Trophoblast cell (in vitro differentiated cells and primary cell): ENCODE measurements at regions not wholly inside any gene's neighbourhood (a gene's known extent, or its start where the extent isn't known, plus 50 kb on each side); places are given as distances from the start of the nearest gene placed in this dataset.

Experiments
- DNase-seq, 2 donors: peaks; one replicate each; pipeline ENCODE4 v3.0.0-alpha.2; 2016
- H2AFZ ChIP-seq: 2 replicates; pipeline ENCODE4 v1.6.1; 2013; ENCODE audit warnings: low read length, moderate library complexity, mild to moderate bottlenecking; ENCODE audit not compliant: insufficient read depth, poor library complexity
- H2AK5ac ChIP-seq: 2 replicates; pipeline ENCODE4 v1.6.1; 2013; ENCODE audit warnings: mild to moderate bottlenecking, low read length
- H2BK120ac ChIP-seq: 2 replicates; pipeline ENCODE4 v1.6.1; 2013; ENCODE audit warnings: low read length, mild to moderate bottlenecking, moderate library complexity; ENCODE audit not compliant: insufficient read depth, poor library complexity
- H2BK12ac ChIP-seq: 2 replicates; pipeline ENCODE4 v1.6.1; 2013; ENCODE audit warnings: mild to moderate bottlenecking, low read length, moderate library complexity
- H2BK5ac ChIP-seq: 2 replicates; pipeline ENCODE4 v1.6.1; 2013; ENCODE audit warnings: low read length, low read depth, moderate library complexity, mild to moderate bottlenecking; ENCODE audit not compliant: poor library complexity
- H3K14ac ChIP-seq: 2 replicates; pipeline ENCODE4 v1.6.1; 2013; ENCODE audit warnings: mild to moderate bottlenecking, low read length
- H3K18ac ChIP-seq: 2 replicates; pipeline ENCODE4 v1.6.1; 2013; ENCODE audit warnings: mild to moderate bottlenecking, low read length
- H3K23ac ChIP-seq: 2 replicates; pipeline ENCODE4 v1.6.1; 2013; ENCODE audit warnings: low read length
- H3K27ac ChIP-seq: 2 replicates; pipeline ENCODE4 v1.5.1; 2013; ENCODE audit warnings: low read depth, mild to moderate bottlenecking, inconsistent platforms, low read length, moderate library complexity
- H3K27me3 ChIP-seq: 2 replicates; pipeline ENCODE4 v1.6.1; 2013; ENCODE audit warnings: inconsistent platforms, mild to moderate bottlenecking, low read length, moderate library complexity; ENCODE audit not compliant: insufficient read depth
- H3K36me3 ChIP-seq, 2 experiments: 1 replicate in 1 of 2; 2 replicates in 1 of 2; pipeline ENCODE4 v1.6.1; 2013; ENCODE audit warnings: low read length in 2 of 2, mild to moderate bottlenecking in 2 of 2, moderate library complexity in 1 of 2; ENCODE audit not compliant: insufficient read depth in 2 of 2, control insufficient read depth in 1 of 2
- H3K4ac ChIP-seq: 2 replicates; pipeline ENCODE4 v1.6.1; 2013; ENCODE audit warnings: low read depth, mild to moderate bottlenecking, low read length, moderate library complexity
- H3K4me1 ChIP-seq, 2 experiments: 1 replicate in 1 of 2; 2 replicates in 1 of 2; pipeline ENCODE4 v1.6.1; 2013; ENCODE audit warnings: low read length in 2 of 2, mild to moderate bottlenecking in 2 of 2, moderate library complexity in 1 of 2; ENCODE audit not compliant: insufficient read depth in 2 of 2, control insufficient read depth in 1 of 2
- H3K4me2 ChIP-seq: 2 replicates; pipeline ENCODE4 v1.6.1; 2013; ENCODE audit warnings: inconsistent platforms, mild to moderate bottlenecking, low read length, moderate library complexity
- H3K4me3 ChIP-seq: 2 replicates; pipeline ENCODE4 v1.5.1; 2013; ENCODE audit warnings: mild to moderate bottlenecking, low read depth, low read length, inconsistent platforms
- H3K79me1 ChIP-seq: one replicate; pipeline ENCODE4 v1.6.1; 2013; ENCODE audit warnings: low read length
- H3K79me2 ChIP-seq: 2 replicates; pipeline ENCODE4 v1.6.1; 2013; ENCODE audit warnings: low read length, mild to moderate bottlenecking; ENCODE audit not compliant: control insufficient read depth, insufficient read depth, poor library complexity
- H3K9ac ChIP-seq: 2 replicates; pipeline ENCODE4 v1.6.1; 2013; ENCODE audit warnings: mild to moderate bottlenecking, low read length
- H3K9me3 ChIP-seq: 2 replicates; pipeline ENCODE4 v1.6.1; 2013; ENCODE audit warnings: low read depth, mild to moderate bottlenecking, control low read depth, inconsistent platforms, low read length; ENCODE audit not compliant: insufficient read depth
- H4K12ac ChIP-seq: 2 replicates; pipeline ENCODE4 v1.6.1; 2013; ENCODE audit warnings: low read depth, mild to moderate bottlenecking, low read length, moderate library complexity
- H4K8ac ChIP-seq: 2 replicates; pipeline ENCODE4 v1.6.1; 2013; ENCODE audit warnings: low read depth, mild to moderate bottlenecking, low read length, moderate library complexity
- H4K91ac ChIP-seq: one replicate; pipeline ENCODE4 v1.6.1; 2013; ENCODE audit warnings: low read depth, mild to moderate bottlenecking, low read length, moderate library complexity
- WGBS: extraction: QIAGEN DNeasy Blood & Tissue Kit; methylation state at CpG from one replicate; pipeline ENCODE4 v1.1.7; 2013; ENCODE audit warnings: missing lambda C conversion rate; ENCODE audit not compliant: insufficient read length, insufficient coverage; ENCODE audit errors: extremely low coverage; 5-methylcytosine and 5-hydroxymethylcytosine counted together

DNA sequence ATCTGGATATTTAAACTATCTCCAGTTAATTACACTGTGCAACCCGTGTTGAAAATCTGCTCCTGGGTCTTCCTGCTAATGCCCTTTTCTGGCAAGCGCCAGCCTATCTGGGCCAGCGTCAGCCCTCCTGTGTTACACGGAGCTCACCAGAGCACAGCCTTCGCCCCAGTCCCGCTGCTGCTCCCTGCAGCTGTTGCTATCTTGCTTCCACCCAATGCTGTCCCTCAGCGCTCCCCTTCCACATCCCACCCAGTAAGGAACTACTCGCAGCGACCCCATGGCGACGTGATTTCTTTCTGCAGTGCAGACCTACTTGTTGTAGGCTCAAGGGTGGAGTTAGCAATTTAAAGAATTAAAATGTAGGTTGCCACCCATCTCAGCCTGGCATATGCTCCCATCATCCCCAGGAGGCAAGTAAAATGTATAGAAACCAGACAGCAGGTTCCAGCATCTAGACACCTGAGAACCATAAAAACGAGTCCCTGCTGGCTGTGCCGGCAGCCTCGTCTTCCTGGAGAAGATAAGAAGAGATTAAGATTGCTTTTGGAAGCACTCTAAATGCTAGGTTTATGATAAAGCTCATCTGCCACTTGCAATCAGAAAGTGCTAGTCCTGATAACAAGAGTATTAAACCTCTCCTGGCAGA is 254.3 kb upstream of the FOXQ1 start:
- Histone ChIP-seq H3K9ac (no peak overlapping the region), H4K8ac (no peak overlapping the region), H3K27me3 (no peaks in the 10 kb centered on the region), H4K91ac (no peak overlapping the region), H3K23ac (no peak overlapping the region), H3K9me3 (peaks cover 2% of the 10 kb centered on the region), H3K14ac (no peak overlapping the region), H2AFZ (no peak overlapping the region), H3K4me1 (no peaks in the 10 kb centered on the region), H3K4me3 (no peak overlapping the region), H3K18ac (no peak overlapping the region), H2BK120ac (no peak overlapping the region), H3K27ac (no peak overlapping the region), H4K12ac (no peak overlapping the region), H3K36me3 (no peaks in the 10 kb centered on the region), H3K79me2 (no peaks in the 10 kb centered on the region), H2BK5ac (no peak overlapping the region), H2AK5ac (no peak overlapping the region), H3K4ac (no peak overlapping the region), H3K79me1 (no peaks in the 10 kb centered on the region), H3K4me2 (no peak overlapping the region), H2BK12ac (no peak overlapping the region)
- WGBS = no CpG with 5 or more reads among the region's 14 CpGs
- no peak for DNase-seq

DNA sequence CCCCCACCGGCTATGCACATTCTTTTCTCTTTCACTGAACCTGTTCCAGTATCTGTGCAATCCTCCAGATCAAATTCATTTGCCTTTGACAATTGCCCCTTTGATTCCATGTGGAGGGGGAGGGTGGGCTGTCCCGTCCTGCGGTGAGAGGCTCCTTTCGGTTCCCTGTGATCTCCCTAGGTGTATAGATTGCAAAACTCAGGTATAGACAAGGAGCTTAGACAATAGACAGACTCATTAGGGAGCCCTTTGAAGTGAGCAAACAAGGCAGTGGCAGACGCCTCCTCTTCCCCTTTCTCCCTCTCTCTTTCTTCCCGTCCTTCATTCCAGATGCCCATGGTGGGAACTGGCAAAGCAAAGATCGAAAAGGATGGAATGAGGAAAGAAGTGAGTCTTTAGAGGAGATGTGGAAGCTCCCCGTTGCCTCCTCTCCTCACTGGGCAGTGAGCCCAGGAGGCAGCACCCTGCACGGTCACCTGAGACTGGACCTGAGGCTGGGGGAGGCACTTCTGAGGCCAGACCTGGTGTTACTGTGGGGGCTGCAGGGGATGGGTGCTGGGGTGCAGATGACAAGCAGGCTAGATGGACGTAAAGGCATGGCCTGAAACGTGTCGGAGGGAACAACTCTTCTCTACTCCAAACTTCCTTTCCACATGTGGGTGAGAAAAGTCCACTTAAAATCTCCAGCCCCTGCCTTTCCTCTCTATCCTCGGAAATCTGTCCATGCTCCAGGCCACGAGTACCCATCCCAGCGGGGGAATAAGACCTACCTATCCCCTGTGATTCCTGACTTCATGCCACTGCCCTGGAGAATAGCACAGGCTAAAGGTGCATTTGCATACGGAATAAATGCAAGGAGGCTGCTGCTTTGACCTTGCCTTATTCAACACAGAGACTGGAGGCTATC is 256.6 kb upstream of the FOXQ1 start:
- H3K14ac ChIP-seq = no peak overlapping the region
- H3K18ac ChIP-seq = no peak overlapping the region
- no peaks in the 10 kb centered on the region for H3K79me1 ChIP-seq
- H3K4me3 ChIP-seq = no peak overlapping the region
- no peak overlapping the region for H3K9ac ChIP-seq
- H4K12ac ChIP-seq = no peak overlapping the region
- H2BK120ac ChIP-seq = no peak overlapping the region
- no peak overlapping the region for H2AK5ac ChIP-seq
- H3K4me1 ChIP-seq = no peaks in the 10 kb centered on the region
- H3K4ac ChIP-seq = no peak overlapping the region
- no peaks in the 10 kb centered on the region for H3K36me3 ChIP-seq
- DNase-seq = no peak
- no CpG with 5 or more reads among the region's 16 CpGs for WGBS
- no peak overlapping the region for H3K27ac ChIP-seq
- H2AFZ ChIP-seq = no peak overlapping the region
- peaks cover 4% of the 10 kb centered on the region for H3K9me3 ChIP-seq
- H2BK5ac ChIP-seq = no peak overlapping the region
- H3K4me2 ChIP-seq = no peak overlapping the region
- no peaks in the 10 kb centered on the region for H3K27me3 ChIP-seq
- no peak overlapping the region for H4K91ac ChIP-seq
- no peak overlapping the region for H2BK12ac ChIP-seq
- no peak overlapping the region for H3K23ac ChIP-seq
- no peaks in the 10 kb centered on the region for H3K79me2 ChIP-seq
- no peak overlapping the region for H4K8ac ChIP-seq

DNA sequence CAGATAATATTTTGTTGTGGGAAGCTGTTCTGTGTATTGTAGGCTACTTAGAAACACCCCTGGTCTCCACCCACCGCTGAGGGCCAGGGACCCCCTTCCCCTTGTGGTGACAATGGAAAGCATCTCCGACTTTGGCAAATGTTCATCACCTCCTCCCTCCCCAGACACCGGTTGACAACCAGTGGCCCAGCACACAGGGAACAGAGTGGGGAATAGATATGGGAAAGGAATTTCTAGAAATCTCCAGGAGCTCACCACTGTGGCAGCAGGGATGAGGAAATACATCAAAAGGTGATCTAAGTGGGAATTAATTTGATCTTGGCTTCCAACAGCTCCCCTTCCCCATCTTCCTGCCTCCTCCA is 257.3 kb upstream of the FOXQ1 start:
- H4K12ac ChIP-seq = no peak overlapping the region
- H3K4me2 ChIP-seq = no peak overlapping the region
- H2AFZ ChIP-seq = no peak overlapping the region
- H3K9me3 ChIP-seq = peaks cover 4% of the 10 kb centered on the region
- no peak overlapping the region for H3K14ac ChIP-seq
- H3K4me1 ChIP-seq = no peaks in the 10 kb centered on the region
- H4K91ac ChIP-seq = no peak overlapping the region
- H3K18ac ChIP-seq = no peak overlapping the region
- no CpG with 5 or more reads among the region's 3 CpGs for WGBS
- no peaks in the 10 kb centered on the region for H3K79me1 ChIP-seq
- no peaks in the 10 kb centered on the region for H3K79me2 ChIP-seq
- no peak overlapping the region for H3K9ac ChIP-seq
- no peak overlapping the region for H3K4ac ChIP-seq
- no peak for DNase-seq
- H2BK120ac ChIP-seq = no peak overlapping the region
- no peak overlapping the region for H3K27ac ChIP-seq
- H3K36me3 ChIP-seq = no peaks in the 10 kb centered on the region
- no peak overlapping the region for H2BK5ac ChIP-seq
- no peak overlapping the region for H2BK12ac ChIP-seq
- no peak overlapping the region for H2AK5ac ChIP-seq
- no peak overlapping the region for H4K8ac ChIP-seq
- H3K27me3 ChIP-seq = no peaks in the 10 kb centered on the region
- H3K23ac ChIP-seq = no peak overlapping the region
- no peak overlapping the region for H3K4me3 ChIP-seq

DNA sequence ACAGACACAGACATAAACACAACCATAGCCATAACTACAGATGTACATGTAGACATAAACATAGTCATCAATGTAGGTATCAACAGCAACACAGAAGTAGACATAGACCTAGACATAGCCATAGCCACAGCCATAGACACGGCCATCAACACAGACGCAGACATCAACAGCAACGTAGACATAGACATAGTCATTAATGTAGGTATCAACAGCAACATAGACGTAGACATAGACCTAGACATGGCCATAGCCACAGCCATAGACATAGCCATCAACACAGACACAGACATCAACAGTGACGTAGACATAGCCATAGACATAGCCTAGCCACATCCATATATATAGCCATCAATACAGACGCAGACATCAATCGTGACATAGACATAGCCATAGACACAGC is 258.3 kb upstream of the FOXQ1 start:
- Histone ChIP-seq H3K14ac (no peak overlapping the region), H3K9me3 (peaks cover 4% of the 10 kb centered on the region), H3K79me2 (no peaks in the 10 kb centered on the region), H3K4ac (no peak overlapping the region), H2BK5ac (no peak overlapping the region), H4K91ac (no peak overlapping the region), H2AK5ac (no peak overlapping the region), H4K8ac (no peak overlapping the region), H3K4me3 (no peak overlapping the region), H3K79me1 (no peaks in the 10 kb centered on the region), H2BK120ac (no peak overlapping the region), H3K27me3 (no peaks in the 10 kb centered on the region), H3K4me2 (no peak overlapping the region), H2AFZ (no peak overlapping the region), H3K18ac (no peak overlapping the region), H3K27ac (no peak overlapping the region), H3K23ac (no peak overlapping the region), H2BK12ac (no peak overlapping the region), H3K36me3 (no peaks in the 10 kb centered on the region), H3K4me1 (peaks cover 0 to 2% of the 10 kb centered on the region in 2 experiments), H3K9ac (no peak overlapping the region), H4K12ac (no peak overlapping the region)
- no peak for DNase-seq
- WGBS = no CpG with 5 or more reads among the region's 7 CpGs
